Lung (tissue), 11 donors: ENCODE measurements at regions not wholly inside any gene's neighbourhood (a gene's known extent, or its start where the extent isn't known, plus 50 kb on each side); places are given as distances from the start of the nearest gene placed in this dataset.

Experiments used
- ATAC-seq: fragments of 200-7000 bp; cut with Tn5 transposase; one replicate; pipeline ENCODE4 v1.9.1; 2020; ENCODE audit warnings: moderate number of reproducible peaks; ENCODE audit not compliant: insufficient read depth, low FRiP score
- DNase-seq, 3 donors: peaks; one replicate each; pipeline ENCODE4 v3.0.0-alpha.2; 2013 to 2017
- H3K27ac ChIP-seq, 2 donors: one replicate each; pipeline ENCODE4 v1.5.1; 2013; ENCODE audit warnings: mild to moderate bottlenecking in 2 of 2, moderate library complexity in 2 of 2, control low read depth in 1 of 2, inconsistent platforms in 1 of 2, low read depth in 1 of 2, low read length in 1 of 2
- H3K27me3 ChIP-seq, 3 donors: one replicate each; pipeline ENCODE4 v1.5.1; 2013; ENCODE audit warnings: low read length in 2 of 3; ENCODE audit not compliant: control insufficient read depth in 3 of 3, insufficient read depth in 3 of 3
- H3K36me3 ChIP-seq, 4 donors: one replicate each; pipeline ENCODE4 v1.5.1; 2013; ENCODE audit warnings: low read length in 4 of 4, mild to moderate bottlenecking in 1 of 4, moderate library complexity in 1 of 4; ENCODE audit not compliant: control insufficient read depth in 4 of 4, insufficient read depth in 4 of 4
- H3K4me1 ChIP-seq, 5 donors: one replicate each; pipeline ENCODE4 v1.5.1; 2013; ENCODE audit warnings: low read length in 5 of 5, mild to moderate bottlenecking in 2 of 5, moderate library complexity in 1 of 5; ENCODE audit not compliant: control insufficient read depth in 5 of 5, insufficient read depth in 5 of 5
- H3K4me3 ChIP-seq: one replicate; pipeline ENCODE4 v1.5.1; 2013; ENCODE audit warnings: mild to moderate bottlenecking, control low read depth, moderate library complexity
- H3K9ac ChIP-seq, 2 donors: one replicate each; pipeline ENCODE4 v1.5.1; 2013; ENCODE audit warnings: low read length in 2 of 2, control low read depth in 1 of 2; ENCODE audit not compliant: insufficient read depth in 1 of 2
- H3K9me3 ChIP-seq, 4 donors: one replicate each; pipeline ENCODE4 v1.5.1; 2013; ENCODE audit warnings: low read length in 3 of 4, mild to moderate bottlenecking in 1 of 4, moderate library complexity in 1 of 4; ENCODE audit not compliant: control insufficient read depth in 4 of 4, insufficient read depth in 3 of 4
- WGBS, 2 donors: extraction: QIAGEN DNeasy Blood & Tissue Kit; methylation state at CpG; one replicate each; pipeline ENCODE4 v1.1.7; 2013; 5-methylcytosine and 5-hydroxymethylcytosine counted together
- TF ChIP-seq, protein P1 (sequence below): IDR thresholded peaks from 2 replicates; pipeline ENCODE4 v1.5.1; 2012; ENCODE audit warnings: mild to moderate bottlenecking; ENCODE audit errors: control extremely low read depth, extremely low read depth
- donor health status: control.
- donor health status: control.
- donor health status: Bipolar disorder and iron deficiency.
- donor health status: healthy.
- donor health status: DM: yes; HTN: yes; CAD: no.

DNA sequence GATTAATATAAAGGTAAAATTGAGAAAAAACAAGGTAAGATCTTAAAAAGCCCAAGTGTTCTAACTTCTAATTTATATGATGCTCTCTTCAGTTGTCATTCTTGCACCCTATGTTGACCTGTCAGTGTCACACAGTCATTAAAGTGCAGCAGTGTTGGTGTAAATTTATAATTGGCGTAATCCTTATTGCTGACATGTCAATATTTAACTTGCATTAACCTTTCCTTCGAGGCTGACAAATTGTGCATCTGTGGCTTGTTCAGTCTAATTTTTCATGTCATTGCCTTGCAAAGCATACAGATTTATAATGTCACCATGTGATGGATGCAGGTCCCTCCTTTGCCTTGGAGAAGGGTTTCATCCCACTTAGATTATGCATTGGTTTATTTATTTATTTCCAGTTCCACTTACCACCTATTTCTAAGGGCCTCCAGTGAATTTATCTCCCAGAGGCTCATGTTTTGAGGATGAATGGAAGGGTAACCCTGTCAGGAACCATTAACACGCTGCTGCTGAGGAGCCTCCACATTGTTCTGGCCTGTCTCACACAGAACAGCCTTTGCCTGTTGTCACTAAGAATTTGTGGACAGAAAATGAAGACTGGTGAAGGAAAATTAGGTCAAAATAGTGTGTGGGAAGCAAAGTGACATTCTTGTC, 1098.5 kb upstream of the LCORL start:
- H3K4me1 ChIP-seq = no peaks in the 10 kb centered on the region
- ATAC-seq (no peak), DNase-seq (no peak)
- H3K9ac ChIP-seq = no peak overlapping the region
- H3K4me3 ChIP-seq = no peak overlapping the region
- 66 to 72% methylated on average over 3 of the region's 3 CpGs for WGBS, 2 donors
- no peaks in the 10 kb centered on the region for H3K36me3 ChIP-seq
- H3K27ac ChIP-seq = no peak overlapping the region
- no peaks in the 10 kb centered on the region for H3K27me3 ChIP-seq
- H3K9me3 ChIP-seq = no peaks in the 10 kb centered on the region
- TF ChIP-seq, protein P1, sequence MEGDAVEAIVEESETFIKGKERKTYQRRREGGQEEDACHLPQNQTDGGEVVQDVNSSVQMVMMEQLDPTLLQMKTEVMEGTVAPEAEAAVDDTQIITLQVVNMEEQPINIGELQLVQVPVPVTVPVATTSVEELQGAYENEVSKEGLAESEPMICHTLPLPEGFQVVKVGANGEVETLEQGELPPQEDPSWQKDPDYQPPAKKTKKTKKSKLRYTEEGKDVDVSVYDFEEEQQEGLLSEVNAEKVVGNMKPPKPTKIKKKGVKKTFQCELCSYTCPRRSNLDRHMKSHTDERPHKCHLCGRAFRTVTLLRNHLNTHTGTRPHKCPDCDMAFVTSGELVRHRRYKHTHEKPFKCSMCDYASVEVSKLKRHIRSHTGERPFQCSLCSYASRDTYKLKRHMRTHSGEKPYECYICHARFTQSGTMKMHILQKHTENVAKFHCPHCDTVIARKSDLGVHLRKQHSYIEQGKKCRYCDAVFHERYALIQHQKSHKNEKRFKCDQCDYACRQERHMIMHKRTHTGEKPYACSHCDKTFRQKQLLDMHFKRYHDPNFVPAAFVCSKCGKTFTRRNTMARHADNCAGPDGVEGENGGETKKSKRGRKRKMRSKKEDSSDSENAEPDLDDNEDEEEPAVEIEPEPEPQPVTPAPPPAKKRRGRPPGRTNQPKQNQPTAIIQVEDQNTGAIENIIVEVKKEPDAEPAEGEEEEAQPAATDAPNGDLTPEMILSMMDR = no peak

DNA sequence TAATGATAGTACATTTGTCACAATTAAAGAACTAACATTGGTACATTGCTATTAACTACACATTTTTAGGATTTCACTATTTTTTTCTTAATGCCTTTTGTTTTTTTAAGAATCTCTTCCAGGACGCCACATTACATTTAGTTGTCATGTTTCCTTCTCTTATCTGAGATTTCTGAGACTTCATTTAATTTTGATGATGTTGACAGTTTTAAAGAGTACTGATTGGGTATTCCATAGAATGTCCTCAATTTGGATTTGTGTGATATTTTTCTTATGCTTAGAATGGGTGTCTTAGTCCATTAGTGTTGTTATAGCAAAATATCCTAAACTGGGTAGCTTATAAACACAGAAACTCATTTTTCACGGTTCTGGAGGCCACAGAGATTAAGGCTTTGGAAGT, 1095.5 kb upstream of the LCORL start:
- DNase-seq (no peak), ATAC-seq (no peak)
- no peak overlapping the region for H3K4me3 ChIP-seq
- no peaks in the 10 kb centered on the region for H3K9me3 ChIP-seq
- H3K27me3 ChIP-seq = no peaks in the 10 kb centered on the region
- no peak overlapping the region for H3K9ac ChIP-seq
- H3K4me1 ChIP-seq = no peaks in the 10 kb centered on the region
- no peak overlapping the region for H3K27ac ChIP-seq
- TF ChIP-seq, protein P1 = no peak
- H3K36me3 ChIP-seq = no peaks in the 10 kb centered on the region
- whole genome bisulfite sequencing, 2 donors = 74 to 78% methylated on average over 2 of the region's 2 CpGs

DNA sequence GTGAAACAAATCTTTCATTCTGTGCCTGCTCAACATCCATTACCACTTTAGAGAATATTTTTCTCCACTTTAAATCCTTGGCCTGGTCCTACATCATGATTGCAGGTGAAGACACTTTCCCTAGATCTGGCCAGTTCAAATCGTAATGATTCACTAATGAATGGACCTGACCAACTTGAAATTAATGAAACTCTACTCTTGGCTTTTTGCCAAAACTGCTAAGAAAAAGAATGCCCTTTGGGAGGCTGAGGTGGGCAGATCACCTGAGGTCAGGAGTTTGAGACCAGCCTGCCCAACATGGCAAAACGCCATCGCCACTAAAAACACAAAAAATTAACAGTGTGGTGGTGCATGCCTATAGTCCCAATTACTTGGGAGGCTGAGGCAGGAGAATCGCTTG, 1082.6 kb upstream of the LCORL start:
- DNase-seq = no peak
- no peaks in the 10 kb centered on the region for H3K27me3 ChIP-seq
- TF ChIP-seq, protein P1 = no peak
- no peak overlapping the region for H3K9ac ChIP-seq
- H3K4me1 ChIP-seq = no peaks in the 10 kb centered on the region
- H3K4me3 ChIP-seq = no peak overlapping the region
- no peak overlapping the region for H3K27ac ChIP-seq
- no peaks in the 10 kb centered on the region for H3K36me3 ChIP-seq
- ATAC-seq = no peak
- H3K9me3 ChIP-seq = peaks cover 0 to 3% (median 0%) of the 10 kb centered on the region in 4 donors
- 84 to 88% methylated on average over 4 of the region's 4 CpGs for WGBS, 2 donors
